MM.1S (cell line): ENCODE measurements at regions not wholly inside any gene's neighbourhood (a gene's known extent, or its start where the extent isn't known, plus 50 kb on each side); places are given as distances from the start of the nearest gene placed in this dataset.

ENCODE experiments used
- DNase-seq: peaks from one replicate; pipeline ENCODE4 v3.0.0-alpha.2; 2015
- H2AFZ ChIP-seq: fragments of 300-600 bp; sonication (generic); 2 replicates; pipeline ENCODE4 v1.6.0; 2016; ENCODE audit warnings: antibody characterized with exemption, low read length
- H3F3A ChIP-seq: fragments of 300-600 bp; sonication (generic); 2 replicates; pipeline ENCODE4 v1.6.1; 2016; ENCODE audit warnings: mild to moderate bottlenecking, antibody characterized with exemption, low read length, moderate library complexity, mixed read lengths; ENCODE audit not compliant: insufficient read depth
- H3K27ac ChIP-seq: fragments of 300-600 bp; sonication (generic); 2 replicates; pipeline ENCODE4 v1.5.1; 2016; ENCODE audit warnings: mild to moderate bottlenecking, low read length
- H3K27me3 ChIP-seq: fragments of 300-600 bp; sonication (generic); replicated peaks from 2 replicates; pipeline ENCODE4 v1.6.0; 2016; ENCODE audit warnings: low read length; ENCODE audit not compliant: insufficient read depth
- H3K36me3 ChIP-seq: fragments of 300-600 bp; sonication (generic); replicated peaks from 2 replicates; pipeline ENCODE4 v1.6.1; 2016; ENCODE audit warnings: mild to moderate bottlenecking, low read length, mixed read lengths; ENCODE audit not compliant: insufficient read depth
- H3K4me1 ChIP-seq: fragments of 300-600 bp; sonication (generic); 2 replicates; pipeline ENCODE4 v1.6.1; 2016; ENCODE audit warnings: low read length, mixed read lengths
- H3K4me2 ChIP-seq: fragments of 300-600 bp; sonication (generic); 2 replicates; pipeline ENCODE4 v1.6.0; 2016; ENCODE audit warnings: low read depth, low read length
- H3K4me3 ChIP-seq: fragments of 300-600 bp; sonication (generic); 2 replicates; pipeline ENCODE4 v1.5.1; 2016; ENCODE audit warnings: low read length, mixed read lengths
- H3K79me2 ChIP-seq: fragments of 300-600 bp; sonication (generic); 2 replicates; pipeline ENCODE4 v1.6.1; 2016; ENCODE audit warnings: mixed run types, low read length, mixed read lengths
- H3K9ac ChIP-seq: fragments of 300-600 bp; sonication (generic); 2 replicates; pipeline ENCODE4 v1.6.1; 2016; ENCODE audit warnings: low read length, mixed read lengths
- H3K9me2 ChIP-seq: fragments of 300-600 bp; sonication (generic); replicated peaks from 2 replicates; pipeline ENCODE4 v1.6.1; 2016; ENCODE audit warnings: mild to moderate bottlenecking, low read length, mixed read lengths; ENCODE audit not compliant: insufficient read depth
- H3K9me3 ChIP-seq: fragments of 300-600 bp; sonication (generic); replicated peaks from 2 replicates; pipeline ENCODE4 v1.6.1; 2016; ENCODE audit warnings: mild to moderate bottlenecking, low read length, mixed read lengths; ENCODE audit not compliant: insufficient read depth
- H4K20me1 ChIP-seq: fragments of 300-600 bp; sonication (generic); 2 replicates; pipeline ENCODE4 v1.6.1; 2016; ENCODE audit warnings: mild to moderate bottlenecking, low read length, moderate library complexity, mixed read lengths; ENCODE audit not compliant: insufficient read depth
- EZH2 ChIP-seq: fragments of 300-600 bp; sonication (generic); optimal IDR thresholded peaks from 2 replicates; pipeline ENCODE3; 2017; ENCODE audit warnings: low read depth, mild to moderate bottlenecking, antibody characterized with exemption, low read length, mixed read lengths
- EZH2phosphoT487 ChIP-seq: fragments of 300-600 bp; sonication (generic); IDR thresholded peaks from 2 replicates; pipeline ENCODE4 v1.6.1; 2018; ENCODE audit warnings: antibody characterized with exemption, low read length
- TF ChIP-seq, protein P1 (sequence below): fragments of 300-600 bp; sonication (generic); IDR thresholded peaks from 2 replicates; pipeline ENCODE4 v1.5.1; 2016; ENCODE audit warnings: antibody characterized with exemption, low read length, mixed read lengths

DNA sequence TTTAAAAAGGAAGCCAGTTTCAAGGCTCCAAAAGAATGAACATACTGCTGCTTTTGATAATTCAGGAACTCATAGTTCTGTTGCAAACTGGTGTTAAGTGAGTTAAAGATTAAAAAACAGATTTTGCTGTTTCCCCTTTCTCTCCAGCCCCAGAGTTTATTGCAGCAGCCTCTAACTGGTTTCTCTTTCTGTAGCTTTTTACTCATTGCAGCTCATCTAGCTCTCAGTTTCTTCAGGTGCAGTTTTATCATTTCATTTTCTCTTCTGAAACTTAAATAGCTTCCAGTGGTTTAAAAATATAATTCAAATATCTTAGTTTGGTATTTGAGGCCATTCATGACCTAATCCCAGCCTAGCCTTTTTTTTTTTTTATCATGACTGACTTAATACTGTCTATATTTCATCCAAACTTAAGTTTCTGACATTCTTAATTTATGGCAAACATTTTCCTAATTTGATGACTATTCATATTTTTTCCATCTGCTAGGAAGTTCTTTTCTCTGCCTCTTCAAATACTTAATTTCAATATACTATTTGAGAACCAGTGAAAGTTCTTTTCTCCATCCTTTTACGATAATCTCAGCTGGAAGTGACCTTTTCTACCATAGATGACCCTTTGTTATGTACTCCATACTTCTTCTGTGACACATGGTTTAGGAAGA, 252.7 kb upstream of the GRIA1 start:
- Histone ChIP-seq H3K79me2 (no peaks in the 10 kb centered on the region), H3K27me3 (no peaks in the 10 kb centered on the region), H3K9ac (no peak overlapping the region), H3K4me2 (peak overlapping the region; percentile 19; the same call in 1 of the 2 replicates), H3K9me3 (no peaks in the 10 kb centered on the region), H4K20me1 (no peaks in the 10 kb centered on the region), H3K4me1 (peaks cover 15% of the 10 kb centered on the region), H2AFZ (no peak overlapping the region), H3K27ac (no peak overlapping the region), H3K4me3 (no peak overlapping the region), H3K36me3 (no peaks in the 10 kb centered on the region), H3K9me2 (no peaks in the 10 kb centered on the region), H3F3A (peaks cover 8% of the 10 kb centered on the region)
- TF ChIP-seq, protein P1, sequence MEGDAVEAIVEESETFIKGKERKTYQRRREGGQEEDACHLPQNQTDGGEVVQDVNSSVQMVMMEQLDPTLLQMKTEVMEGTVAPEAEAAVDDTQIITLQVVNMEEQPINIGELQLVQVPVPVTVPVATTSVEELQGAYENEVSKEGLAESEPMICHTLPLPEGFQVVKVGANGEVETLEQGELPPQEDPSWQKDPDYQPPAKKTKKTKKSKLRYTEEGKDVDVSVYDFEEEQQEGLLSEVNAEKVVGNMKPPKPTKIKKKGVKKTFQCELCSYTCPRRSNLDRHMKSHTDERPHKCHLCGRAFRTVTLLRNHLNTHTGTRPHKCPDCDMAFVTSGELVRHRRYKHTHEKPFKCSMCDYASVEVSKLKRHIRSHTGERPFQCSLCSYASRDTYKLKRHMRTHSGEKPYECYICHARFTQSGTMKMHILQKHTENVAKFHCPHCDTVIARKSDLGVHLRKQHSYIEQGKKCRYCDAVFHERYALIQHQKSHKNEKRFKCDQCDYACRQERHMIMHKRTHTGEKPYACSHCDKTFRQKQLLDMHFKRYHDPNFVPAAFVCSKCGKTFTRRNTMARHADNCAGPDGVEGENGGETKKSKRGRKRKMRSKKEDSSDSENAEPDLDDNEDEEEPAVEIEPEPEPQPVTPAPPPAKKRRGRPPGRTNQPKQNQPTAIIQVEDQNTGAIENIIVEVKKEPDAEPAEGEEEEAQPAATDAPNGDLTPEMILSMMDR = no peak
- TF ChIP-seq EZH2phosphoT487 = no peak
- TF ChIP-seq EZH2 = no peak
- peak; percentile 60 for DNase-seq

DNA sequence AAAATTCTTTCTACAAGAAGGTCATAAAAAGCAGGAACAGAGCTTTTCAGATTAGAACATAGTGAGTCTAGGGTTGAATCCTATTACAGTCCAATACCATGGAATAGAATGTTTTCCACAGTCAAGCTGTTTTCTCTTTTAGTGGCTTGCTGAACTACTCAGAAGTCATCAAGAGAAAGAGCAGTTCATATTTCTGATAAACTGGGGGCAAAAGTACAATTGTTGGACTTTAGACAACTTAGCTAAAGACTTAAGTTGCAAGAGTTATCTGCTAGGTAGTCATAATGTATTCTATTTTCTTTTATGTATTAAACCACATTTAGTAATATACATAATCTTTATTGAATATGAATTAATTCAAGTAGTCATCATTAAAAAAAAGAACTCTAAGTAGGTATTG, 233.1 kb upstream of the GRIA1 start:
- Histone ChIP-seq H3K4me1 (no peaks in the 10 kb centered on the region), H3K79me2 (no peaks in the 10 kb centered on the region), H3K9me2 (no peaks in the 10 kb centered on the region), H4K20me1 (no peaks in the 10 kb centered on the region), H3K27ac (no peak overlapping the region), H3K4me2 (no peak overlapping the region), H3K36me3 (no peaks in the 10 kb centered on the region), H3K9me3 (no peaks in the 10 kb centered on the region), H3K9ac (no peak overlapping the region), H3K27me3 (no peaks in the 10 kb centered on the region), H2AFZ (no peak overlapping the region), H3F3A (no peaks in the 10 kb centered on the region), H3K4me3 (no peak overlapping the region)
- TF ChIP-seq EZH2 (no peak), EZH2phosphoT487 (no peak)
- TF ChIP-seq, protein P1 = no peak
- no peak for DNase-seq

DNA sequence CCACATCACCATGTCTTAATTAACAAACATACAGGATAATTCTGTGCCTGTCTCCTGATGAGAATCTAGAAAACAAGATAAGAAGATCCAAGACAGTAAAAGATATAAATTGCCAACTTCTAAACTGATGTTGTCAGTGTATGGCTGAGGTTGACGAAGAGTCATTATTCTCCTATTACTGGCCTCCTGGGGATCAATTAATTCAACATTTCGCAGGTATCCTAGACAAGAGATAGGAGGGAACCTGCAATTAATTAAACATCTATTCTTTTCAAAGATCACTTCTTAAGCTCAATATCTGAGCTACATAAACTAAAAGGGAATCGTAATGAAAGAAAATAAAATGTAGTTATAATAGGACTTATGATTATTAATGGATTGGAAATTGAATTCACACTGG, 232.0 kb upstream of the GRIA1 start:
- H3K9ac ChIP-seq = no peak overlapping the region
- no peak overlapping the region for H3K4me2 ChIP-seq

More for the DNA sequence above, 232.0 kb upstream of the GRIA1 start:
- H3K4me1 ChIP-seq = no peaks in the 10 kb centered on the region
- H3K9me3 ChIP-seq = no peaks in the 10 kb centered on the region
- no peaks in the 10 kb centered on the region for H3K36me3 ChIP-seq
- H3K27ac ChIP-seq = no peak overlapping the region
- H3K27me3 ChIP-seq = no peaks in the 10 kb centered on the region
- no peak overlapping the region for H2AFZ ChIP-seq
- no peaks in the 10 kb centered on the region for H4K20me1 ChIP-seq
- no peaks in the 10 kb centered on the region for H3K9me2 ChIP-seq
- H3K4me3 ChIP-seq = no peak overlapping the region
- TF ChIP-seq, protein P1 = no peak
- TF ChIP-seq EZH2phosphoT487 = no peak
- TF ChIP-seq EZH2 = no peak
- no peaks in the 10 kb centered on the region for H3K79me2 ChIP-seq
- no peak for DNase-seq
- no peaks in the 10 kb centered on the region for H3F3A ChIP-seq
